ENCODE measurements at regions not wholly inside any gene's neighbourhood (a gene's known extent, or its start where the extent isn't known, plus 50 kb on each side); places are given as distances from the start of the nearest gene placed in this dataset.

DNA sequence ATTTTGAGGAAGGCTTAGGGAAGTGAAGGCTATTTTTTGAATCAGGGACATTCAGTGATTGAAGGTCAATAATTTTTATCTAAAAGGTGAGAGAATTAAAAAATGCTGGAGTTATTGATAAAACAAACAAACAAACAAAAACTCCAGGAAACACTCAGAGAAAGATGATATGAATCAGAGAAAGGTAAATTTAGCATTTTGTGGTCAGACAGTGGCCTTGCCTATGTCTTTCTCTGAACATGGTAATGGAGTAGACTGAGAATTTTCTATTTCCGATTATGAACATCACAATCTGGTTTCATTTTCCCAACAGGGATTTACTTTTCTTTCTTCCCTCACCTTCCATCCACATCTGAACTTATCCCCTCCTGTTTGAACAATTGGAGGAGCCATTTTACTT, 353.6 kb upstream of the RIOK2 start:
- no peak for TF ChIP-seq POLR2AphosphoS5 (IDR thresholded peaks at IDR 0.05; ENCODE audit: borderline replicate concordance, low read depth, low read length)
- no peak for TF ChIP-seq EZH2 (IDR thresholded peaks at IDR 0.05)
- no peak for TF ChIP-seq FOXP2 (optimal IDR thresholded peaks at IDR 0.05; ENCODE audit: control extremely low read depth, extremely low read length, insufficient read depth)

Measured in SK-N-MC (cell line).